ENCODE measurements at regions not wholly inside any gene's neighbourhood (a gene's known extent, or its start where the extent isn't known, plus 50 kb on each side); places are given as distances from the start of the nearest gene placed in this dataset.

- DNase-seq, result no peak
Measured at GRCh38 chr15:70293591-70294470, 196.1 kb upstream of the TLE3 start.

DNA sequence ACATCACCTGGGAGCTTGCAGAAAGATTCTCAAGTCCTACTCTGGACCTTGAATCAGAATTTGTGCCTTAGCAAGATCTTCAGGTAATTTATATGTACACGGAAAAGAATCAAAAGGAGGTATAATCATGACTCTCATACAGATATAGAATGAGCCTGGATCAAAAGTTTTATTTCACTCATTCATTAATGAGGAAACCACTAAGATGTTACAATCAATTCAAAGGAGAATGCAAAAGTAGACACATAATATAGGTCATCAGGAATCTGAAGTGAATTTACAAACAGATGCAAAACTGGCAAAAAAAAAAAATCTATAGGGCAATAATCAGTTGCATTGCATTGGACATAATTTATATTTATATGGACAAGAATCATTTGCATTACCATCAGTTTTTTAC is 195.4 kb upstream of the TLE3 start:
- no peak for DNase-seq

DNA sequence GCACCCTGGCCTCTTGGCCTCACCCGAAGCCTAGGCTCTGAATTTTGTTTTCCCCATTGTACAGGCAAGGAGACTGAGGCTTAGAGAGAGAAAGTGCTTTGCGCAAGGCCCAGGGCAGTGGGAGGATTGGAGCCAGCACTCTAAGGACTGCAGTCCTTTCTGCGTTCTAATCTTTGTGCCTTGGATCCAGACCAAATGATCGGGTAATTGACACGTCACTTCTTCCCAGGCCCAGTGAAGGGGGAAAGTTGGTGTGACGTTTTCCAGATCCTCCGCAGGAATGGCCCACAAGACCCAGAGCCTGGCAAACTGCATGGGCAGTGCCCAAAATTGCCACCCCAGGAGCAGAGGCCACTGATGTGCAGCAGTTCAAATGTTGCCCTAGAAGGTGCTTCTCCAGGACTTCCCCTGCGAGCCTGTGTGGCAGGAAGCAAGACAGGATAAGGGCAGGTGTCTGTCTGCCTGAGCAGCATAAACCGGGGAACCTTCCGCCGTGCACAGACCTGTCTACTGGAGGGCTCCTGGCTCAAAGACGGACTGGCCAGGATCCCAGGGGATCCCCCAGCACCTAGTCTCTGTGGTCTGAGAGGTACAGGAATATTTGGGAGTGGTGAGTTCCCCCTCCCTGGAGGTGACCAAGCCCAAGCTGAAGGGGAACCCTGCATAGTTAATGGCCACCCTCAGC is 194.5 kb upstream of the TLE3 start:
- DNase-seq, result no peak

DNA sequence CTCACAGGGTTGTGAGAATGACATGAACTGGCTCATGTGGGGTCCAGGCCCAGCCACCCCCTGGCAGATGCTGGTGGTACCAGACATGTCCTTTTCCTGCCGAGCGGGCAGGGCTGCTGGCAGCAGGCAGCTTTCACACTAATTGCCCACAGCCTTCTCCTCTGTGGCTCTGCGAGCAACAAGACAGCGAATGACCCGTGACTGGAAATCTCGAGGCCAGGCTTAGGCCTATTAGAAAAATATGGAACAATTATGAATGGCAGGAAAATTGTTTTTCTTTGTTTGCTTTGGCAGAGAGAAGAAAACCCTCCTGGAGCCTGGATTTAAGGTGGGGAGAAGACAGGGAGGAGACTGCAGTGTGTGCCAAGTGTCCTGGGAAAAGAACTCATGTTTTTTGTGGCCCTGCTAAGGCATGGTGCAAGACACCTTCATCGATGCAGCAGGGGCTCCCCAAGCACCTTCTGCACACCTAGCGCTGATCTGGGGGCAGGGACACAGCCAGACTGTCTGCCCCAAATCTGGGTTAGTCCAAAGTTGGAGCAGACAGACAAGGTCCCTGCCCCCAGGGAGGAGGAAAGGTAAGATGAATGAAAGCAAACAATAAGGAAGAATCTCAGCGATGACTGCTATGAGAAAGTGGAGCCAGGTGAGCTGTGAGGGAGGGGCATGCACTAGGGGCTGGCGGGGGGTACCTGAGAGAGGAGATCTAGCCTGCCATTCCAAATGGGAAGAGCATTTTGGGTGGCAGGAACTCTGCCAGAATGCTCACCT is 193.8 kb upstream of the TLE3 start:
- DNase-seq, result no peak

- DNase-seq, result no peak
Measured at GRCh38 chr15:70290708-70291107, 193.0 kb upstream of the TLE3 start.

DNA sequence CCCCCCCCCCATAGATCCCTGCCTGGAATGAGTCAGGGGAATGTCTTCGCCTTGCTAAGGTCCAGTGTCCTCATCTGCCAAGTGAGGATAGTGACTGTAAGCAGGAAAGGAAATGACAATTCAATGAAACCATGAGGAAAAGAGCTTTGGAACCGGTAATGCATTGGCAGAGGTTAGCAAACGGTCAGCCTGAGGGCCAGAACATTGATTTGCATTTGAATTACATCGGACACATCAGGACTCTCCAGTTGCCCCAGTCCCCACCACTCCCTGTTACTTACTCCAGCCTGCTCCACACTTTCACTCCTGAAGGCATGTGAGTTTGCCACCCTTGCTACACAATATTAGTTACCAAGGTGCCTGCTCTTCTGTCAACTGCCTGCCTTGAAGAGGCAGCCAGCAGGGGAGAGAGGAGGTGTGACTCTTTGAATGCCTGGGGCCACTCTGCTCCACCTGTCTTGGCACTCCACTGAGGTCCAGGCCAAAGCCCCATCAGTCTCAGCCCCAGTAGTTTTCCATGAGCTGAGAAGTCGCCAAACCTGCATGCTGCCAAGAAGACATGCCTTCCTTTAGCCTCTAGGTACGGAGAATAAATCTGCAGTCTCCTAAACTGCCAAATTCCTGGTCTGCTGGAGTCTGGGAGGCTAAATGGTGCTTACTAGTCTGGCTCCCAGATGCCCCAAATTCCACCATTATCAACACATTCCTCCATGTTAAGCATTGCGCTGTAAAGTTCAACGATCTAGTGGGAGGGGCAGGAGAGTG is 191.7 kb upstream of the TLE3 start:
- DNase-seq, result no peak

DNA sequence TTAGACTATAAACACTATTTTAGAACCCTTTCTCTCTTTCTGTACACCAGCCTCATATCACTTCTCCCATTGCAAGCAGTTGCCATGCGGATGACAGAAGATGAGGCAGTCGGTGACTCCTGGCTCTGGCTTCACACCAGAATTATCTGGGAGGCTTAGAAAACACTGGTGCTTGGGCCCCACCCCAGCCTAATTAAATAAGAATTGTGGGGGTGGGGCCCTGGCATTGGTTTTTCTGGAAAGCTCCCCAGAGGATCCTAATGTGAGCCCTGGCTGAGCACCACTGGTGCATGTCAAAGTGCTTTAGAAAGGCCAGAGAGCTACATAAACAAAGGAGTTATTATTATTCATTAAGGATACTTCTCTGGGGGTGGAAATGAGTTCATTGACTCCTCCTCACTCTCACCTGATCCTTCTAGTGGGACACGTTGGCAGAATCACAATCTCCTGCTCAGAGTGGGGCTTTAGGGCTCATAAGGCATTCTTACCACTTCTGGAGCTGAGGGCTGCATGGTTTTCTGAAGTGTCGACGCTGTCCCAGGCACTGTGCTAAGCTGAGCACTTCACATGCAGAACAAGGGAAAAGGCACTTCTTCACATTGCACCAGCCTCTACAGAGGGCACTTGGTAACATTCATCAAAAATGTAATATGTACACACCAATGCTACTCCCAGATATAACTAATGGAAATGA is 188.5 kb upstream of the TLE3 start:
- no peak for DNase-seq

GRCh38 chr15:70284438-70285214 is 186.9 kb upstream of the TLE3 start:
- no peak for DNase-seq

DNA sequence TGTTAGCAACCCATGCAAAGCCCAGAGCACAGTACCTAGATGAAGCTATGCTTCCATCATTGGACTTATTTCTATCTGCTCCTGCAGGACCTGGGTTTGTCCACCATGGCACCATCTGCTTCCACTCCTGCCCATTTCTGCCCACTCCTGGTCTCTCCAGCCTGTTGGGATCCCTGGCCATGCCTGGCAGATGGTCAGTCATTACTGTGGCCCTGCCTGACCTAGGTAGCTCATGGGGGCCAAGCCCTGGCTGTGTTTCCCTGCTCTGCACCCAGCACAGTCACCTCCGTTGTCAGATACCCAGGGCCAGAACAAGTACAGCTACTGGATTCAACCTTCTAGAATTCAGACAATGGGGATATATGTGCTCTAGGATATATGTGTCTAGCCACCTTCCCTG is 185.8 kb upstream of the TLE3 start:
- no peak for DNase-seq

DNA sequence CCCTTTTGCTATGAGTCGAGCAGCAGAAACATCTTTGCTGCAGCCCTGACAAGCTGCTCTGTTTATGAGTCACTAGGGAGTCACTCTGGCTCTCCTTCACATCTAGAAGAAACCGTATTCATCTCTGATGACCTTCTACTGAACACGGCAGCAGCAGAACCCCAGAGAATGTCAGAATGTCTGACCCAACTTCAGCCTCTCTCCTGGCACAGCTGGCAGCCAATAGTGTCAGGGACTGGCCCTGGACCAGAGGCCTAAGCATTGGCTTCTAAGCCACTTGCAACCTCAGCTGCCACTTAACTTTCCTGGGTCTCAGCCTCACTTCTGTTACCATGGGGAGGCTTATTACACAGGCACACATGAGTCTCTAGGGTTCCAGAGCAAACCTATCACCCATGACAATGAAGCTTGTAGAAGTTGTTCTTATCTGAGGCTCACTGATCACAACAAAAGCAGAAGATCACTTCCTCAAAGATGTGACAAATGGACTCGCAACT is 184.1 kb upstream of the TLE3 start:
- no peak for DNase-seq

DNA sequence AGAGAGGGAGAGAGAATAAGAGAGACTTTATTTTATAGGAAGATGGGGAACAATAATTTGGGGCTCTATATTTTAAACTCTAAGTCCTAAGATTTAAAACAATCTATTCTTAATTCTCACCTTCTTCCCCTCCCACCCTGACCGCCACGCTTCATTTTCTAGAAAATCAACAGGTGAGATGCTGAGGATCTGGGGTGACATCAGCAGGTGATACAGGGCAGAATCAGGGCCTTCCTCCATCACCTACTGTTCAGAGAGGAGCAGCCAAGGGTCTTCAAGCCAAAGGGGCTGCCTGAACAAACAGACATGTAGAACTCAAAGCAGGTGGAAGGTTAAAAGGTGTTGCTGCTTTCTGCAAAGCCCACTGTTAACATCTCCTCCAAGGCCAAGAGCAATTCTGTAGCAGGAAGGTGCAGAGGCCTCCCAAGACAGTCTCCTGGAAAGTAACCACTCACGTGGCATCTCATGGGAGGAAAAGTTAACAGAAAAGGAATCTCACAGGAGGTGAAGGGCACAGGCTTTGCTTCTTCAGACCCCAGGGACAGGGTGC is 183.6 kb upstream of the TLE3 start:
- DNase-seq, result no peak

- DNase-seq, result no peak
Measured at GRCh38 chr15:70280781-70281180, 183.1 kb upstream of the TLE3 start.

GRCh38 chr15:70279096-70279495 is 181.4 kb upstream of the TLE3 start:
- DNase-seq, result no peak

GRCh38 chr15:70278644-70279043 is 180.9 kb upstream of the TLE3 start:
- DNase-seq, result no peak

DNA sequence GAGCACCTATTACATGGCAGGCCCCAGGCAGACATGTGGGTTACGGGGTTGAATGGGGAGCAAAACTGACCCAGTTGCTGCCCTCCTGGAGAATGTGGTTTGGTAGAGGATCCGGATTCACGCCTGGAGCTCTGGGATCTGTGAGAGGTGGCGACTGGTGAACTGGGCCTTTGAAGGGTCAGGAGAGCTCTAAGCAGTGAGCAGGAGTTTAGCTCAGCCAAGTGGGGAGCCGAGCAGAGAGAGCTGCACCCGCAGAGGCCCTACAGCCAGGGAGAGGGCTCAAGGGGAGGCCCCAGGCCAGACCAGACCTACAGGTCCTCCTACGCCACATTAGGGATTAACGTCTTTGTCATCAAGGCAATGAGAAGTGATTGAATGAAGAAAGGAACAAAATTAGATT is 179.8 kb upstream of the TLE3 start:
- DNase-seq, result no peak

- DNase-seq, result no peak
Measured at GRCh38 chr15:70276401-70276800, 178.7 kb upstream of the TLE3 start.

GRCh38 chr15:70275461-70276138 is 177.9 kb upstream of the TLE3 start:
- DNase-seq, result no peak

GRCh38 chr15:70274908-70275307 is 177.2 kb upstream of the TLE3 start:
- DNase-seq, result no peak

DNA sequence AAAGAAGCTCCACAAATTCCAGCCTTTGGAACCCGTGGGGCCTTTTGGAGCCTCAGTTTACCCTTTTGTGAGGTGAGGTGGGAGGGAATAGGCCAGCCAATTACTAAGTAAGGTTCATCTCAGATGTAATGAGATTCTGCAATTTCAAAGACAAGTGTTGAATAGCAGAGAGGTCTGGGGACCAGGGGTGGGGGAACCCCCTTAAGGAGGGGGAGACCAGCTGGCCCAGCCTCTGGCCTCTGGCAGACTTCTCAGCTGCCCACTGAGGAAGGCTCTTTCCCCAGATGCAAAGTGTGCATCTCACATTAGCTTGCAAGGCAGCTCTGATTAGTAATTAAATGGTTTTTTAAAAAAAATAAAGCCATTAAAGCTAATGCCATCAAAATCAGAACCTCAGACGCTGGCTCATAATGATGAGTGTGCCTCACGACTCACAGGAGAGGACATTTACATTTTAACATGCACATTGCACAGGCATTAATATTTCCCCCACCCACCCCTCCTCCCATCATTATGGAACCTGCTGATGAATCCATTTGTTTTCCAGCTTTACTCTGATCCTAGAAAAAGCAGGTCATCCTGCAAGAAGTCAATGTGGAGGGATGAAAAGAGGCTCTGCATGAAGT is 176.7 kb upstream of the TLE3 start:
- no peak for DNase-seq

DNA sequence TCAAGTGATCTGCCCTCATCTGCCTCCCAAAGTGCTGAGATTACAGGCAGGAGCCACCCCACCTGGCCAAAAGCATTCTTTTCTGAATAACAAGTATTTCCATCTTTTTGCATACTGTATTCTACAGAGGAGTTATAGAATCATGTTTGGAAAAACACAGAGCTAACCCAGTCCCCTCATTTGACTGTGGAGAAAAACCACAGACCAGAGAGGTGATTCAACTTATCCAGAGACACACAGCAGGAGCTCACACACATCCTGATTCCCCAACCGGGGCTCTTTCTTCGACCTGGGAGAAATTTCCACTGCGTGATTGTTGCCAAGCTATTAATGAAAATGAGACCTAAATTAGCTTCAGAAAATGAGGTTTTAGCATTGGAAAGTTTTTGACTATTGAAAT is 176.1 kb upstream of the TLE3 start:
- DNase-seq, result no peak
